Testis (tissue), 2 donors: ENCODE measurements at regions not wholly inside any gene's neighbourhood (a gene's known extent, or its start where the extent isn't known, plus 50 kb on each side); places are given as distances from the start of the nearest gene placed in this dataset.

ENCODE experiments used
- CTCF ChIP-seq, 3 experiments: fragments of 450-650 bp in 2 of 3; fragments of 200-600 bp in 1 of 3; sonication (generic) in 1 of 3; IDR thresholded peaks; one replicate each; pipeline ENCODE4 v1.5.1; 2016 to 2019; ENCODE audit warnings: antibody characterized with exemption in 3 of 3, mild to moderate bottlenecking in 2 of 3, moderate library complexity in 1 of 3
- POLR2A ChIP-seq: fragments of 450-650 bp; IDR thresholded peaks from one replicate; pipeline ENCODE4 v1.6.1; 2017; ENCODE audit warnings: antibody characterized with exemption, mild to moderate bottlenecking, moderate library complexity

- TF ChIP-seq CTCF (IDR thresholded peaks at IDR 0.05) (no peak), POLR2A (no peak)
Measured at GRCh38 chr2:59752512-59752911, 800.9 kb downstream of the BCL11A start.
